ENCODE measurements at regions not wholly inside any gene's neighbourhood (a gene's known extent, or its start where the extent isn't known, plus 50 kb on each side); places are given as distances from the start of the nearest gene placed in this dataset.

DNA sequence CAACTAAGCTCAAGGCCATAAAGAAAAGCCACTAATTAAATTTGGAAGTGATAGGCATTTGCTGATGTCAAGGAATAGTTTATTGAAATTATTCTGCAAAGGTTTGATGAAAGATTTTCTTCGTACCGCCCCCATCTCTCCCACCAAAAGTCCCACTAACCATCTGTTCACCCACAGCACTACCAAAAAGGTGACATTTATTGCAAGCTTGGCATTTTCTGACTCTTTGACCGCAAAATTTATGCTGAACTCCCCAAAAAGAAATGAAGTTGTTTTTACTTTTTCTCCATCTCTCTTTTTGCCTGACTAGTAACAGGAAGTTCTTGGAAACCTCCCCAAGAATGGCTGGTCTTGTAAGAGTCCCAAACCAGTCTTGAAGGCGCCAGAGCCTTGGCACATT lies 384.9 kb upstream of the SOX9 start:
- TF ChIP-seq POLR2A (IDR thresholded peaks at IDR 0.05; ENCODE audit: low read depth, low read length) (no peak), POLR2AphosphoS5 (IDR thresholded peaks at IDR 0.05; ENCODE audit: low read depth, low read length) (no peak)
